ENCODE measurements at regions not wholly inside any gene's neighbourhood (a gene's known extent, or its start where the extent isn't known, plus 50 kb on each side); places are given as distances from the start of the nearest gene placed in this dataset.

- POLR2A ChIA-PET, result no interaction called here
- DNase-seq (no peak), ATAC-seq (ENCODE audit: low read depth) (no peak)
- Mint-ChIP-seq H3K27ac (no peak overlapping the region), H3K27me3 (peaks cover 14% of the 10 kb centered on the region), H3K9me3 (no peaks in the 10 kb centered on the region), H3K36me3 (no peaks in the 10 kb centered on the region), H3K4me3 (no peak overlapping the region), H3K4me1 (no peaks in the 10 kb centered on the region)
Observed at GRCh38 chr9:99425923-99426842, 204.1 kb downstream of the SEC61B start.

GRCh38 chr9:99427260-99427659, 205.2 kb downstream of the SEC61B start:
- ATAC-seq (ENCODE audit: low read depth), result no peak
- no peak for DNase-seq
- POLR2A ChIA-PET, result no interaction called here
- Mint-ChIP-seq H3K27ac (no peak overlapping the region), H3K27me3 (peaks cover 14% of the 10 kb centered on the region), H3K36me3 (no peaks in the 10 kb centered on the region), H3K9me3 (no peaks in the 10 kb centered on the region), H3K4me3 (no peak overlapping the region), H3K4me1 (no peaks in the 10 kb centered on the region)

GRCh38 chr9:99430301-99430700, 208.2 kb downstream of the SEC61B start:
- Mint-ChIP-seq H3K4me1 (peaks cover 15% of the 10 kb centered on the region), H3K27ac (no peak overlapping the region), H3K36me3 (no peaks in the 10 kb centered on the region), H3K27me3 (peaks cover 12% of the 10 kb centered on the region), H3K4me3 (no peak overlapping the region), H3K9me3 (no peaks in the 10 kb centered on the region)
- DNase-seq (no peak), ATAC-seq (ENCODE audit: low read depth) (no peak)
- POLR2A ChIA-PET, result no interaction called here

DNA sequence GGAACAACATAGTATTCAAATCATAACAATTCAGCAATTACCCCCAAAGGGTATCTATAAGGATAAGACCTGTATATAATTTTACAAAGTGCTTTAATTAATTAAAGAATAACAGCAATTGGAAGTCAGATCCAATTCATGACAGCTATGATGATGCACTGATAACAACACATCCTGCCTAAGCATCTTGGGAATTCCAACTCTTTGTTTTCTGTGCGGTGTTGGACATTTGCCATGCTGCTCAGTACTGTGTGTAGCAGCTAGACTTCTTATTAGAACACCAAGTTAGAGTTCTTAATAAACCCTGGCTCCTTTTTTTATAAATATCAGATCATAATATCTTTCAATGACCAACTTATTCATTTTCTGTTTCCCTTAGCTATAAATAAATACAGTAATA, 209.0 kb downstream of the SEC61B start:
- DNase-seq (no peak), ATAC-seq (ENCODE audit: low read depth) (no peak)
- Mint-ChIP-seq H3K9me3 (no peaks in the 10 kb centered on the region), H3K27me3 (peaks cover 12% of the 10 kb centered on the region), H3K4me1 (peaks cover 15% of the 10 kb centered on the region), H3K4me3 (no peak overlapping the region), H3K36me3 (no peaks in the 10 kb centered on the region), H3K27ac (no peak overlapping the region)
- POLR2A ChIA-PET, result no interaction called here

- Mint-ChIP-seq H3K27me3 (peaks cover 6% of the 10 kb centered on the region), H3K4me1 (peaks cover 16% of the 10 kb centered on the region), H3K36me3 (no peaks in the 10 kb centered on the region), H3K4me3 (no peak overlapping the region), H3K27ac (no peak overlapping the region), H3K9me3 (no peaks in the 10 kb centered on the region)
- POLR2A ChIA-PET, result no interaction called here
- ATAC-seq (ENCODE audit: low read depth) (no peak), DNase-seq (no peak)
Observed at GRCh38 chr9:99432075-99432474, 210.0 kb downstream of the SEC61B start.

DNA sequence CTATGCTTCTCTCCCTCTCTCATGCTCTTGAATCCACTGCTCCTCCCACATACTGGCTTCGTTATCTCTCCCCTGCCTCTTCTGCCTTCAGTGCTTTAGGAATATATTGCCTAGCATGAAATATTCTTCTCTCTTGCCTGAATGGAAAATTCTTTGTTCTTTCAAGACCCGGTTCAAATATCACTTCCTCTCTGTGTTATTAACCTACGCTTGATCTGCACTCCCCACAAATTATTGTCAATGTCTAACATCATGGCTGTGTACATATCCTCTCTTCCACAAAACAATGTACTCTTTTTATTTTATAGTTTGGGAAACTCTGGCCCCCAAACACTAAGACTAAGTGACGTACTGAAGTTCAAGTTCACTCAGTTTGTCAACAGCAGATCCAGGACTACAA, 211.0 kb downstream of the SEC61B start:
- Mint-ChIP-seq H3K36me3 (no peaks in the 10 kb centered on the region), H3K9me3 (no peaks in the 10 kb centered on the region), H3K4me1 (peaks cover 19% of the 10 kb centered on the region), H3K27me3 (no peaks in the 10 kb centered on the region), H3K27ac (peak overlapping the region; percentile 71), H3K4me3 (no peak overlapping the region)
- POLR2A ChIA-PET, result no interaction called here
- ATAC-seq (ENCODE audit: low read depth) (no peak), DNase-seq (no peak)

DNA sequence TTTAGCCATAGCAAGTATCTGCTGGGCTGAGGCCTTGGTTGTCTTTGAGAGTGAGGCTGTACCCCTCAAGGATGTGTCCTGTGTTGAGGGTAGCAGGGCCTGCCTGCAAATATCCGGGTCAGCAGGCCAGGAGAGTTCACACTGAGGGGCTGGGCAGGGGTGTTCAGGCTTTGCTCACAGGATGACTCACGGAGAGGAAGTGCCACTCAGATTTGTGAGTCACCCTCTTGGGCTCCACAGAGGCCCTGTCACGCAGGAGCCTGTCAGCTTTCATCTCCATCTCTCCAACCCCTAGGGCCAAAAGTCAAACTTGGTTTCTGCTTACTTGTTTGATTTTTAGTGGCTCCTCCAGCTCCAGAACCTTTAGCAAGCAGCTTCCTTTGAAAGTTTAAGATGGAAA, 211.5 kb downstream of the SEC61B start:
- POLR2A ChIA-PET, result no interaction called here
- no peaks in the 10 kb centered on the region for H3K36me3 Mint-ChIP-seq
- ATAC-seq (ENCODE audit: low read depth), result peak; percentile 100
- no peaks in the 10 kb centered on the region for H3K9me3 Mint-ChIP-seq
- DNase-seq, result peak; percentile 45
- H3K27ac Mint-ChIP-seq, result peak overlapping the region; percentile 71
- peak overlapping the region; percentile 15 for H3K4me3 Mint-ChIP-seq
- H3K4me1 Mint-ChIP-seq, result peaks cover 19% of the 10 kb centered on the region
- no peaks in the 10 kb centered on the region for H3K27me3 Mint-ChIP-seq

DNA sequence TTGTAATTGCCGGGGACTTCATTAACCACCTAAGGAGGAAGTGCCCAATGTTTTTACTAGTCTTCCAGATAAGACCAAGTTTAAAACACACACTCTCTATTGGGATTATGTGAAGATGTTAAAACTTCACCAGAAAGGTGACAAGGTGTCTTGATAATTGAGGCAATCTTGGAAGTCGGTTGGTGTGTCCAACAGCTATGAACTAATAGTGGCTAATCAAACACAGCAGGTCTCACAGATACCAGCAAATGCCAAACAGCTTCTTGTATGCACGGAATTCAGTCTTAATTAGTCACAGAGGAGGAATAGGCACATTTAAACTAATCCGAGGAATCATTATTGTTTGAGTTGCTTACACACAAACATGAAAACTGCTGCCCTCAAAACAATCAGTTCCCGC, 214.5 kb downstream of the SEC61B start:
- peaks cover 2% of the 10 kb centered on the region for H3K36me3 Mint-ChIP-seq
- H3K4me3 Mint-ChIP-seq, result no peak overlapping the region
- no peaks in the 10 kb centered on the region for H3K27me3 Mint-ChIP-seq
- DNase-seq, result no peak
- no peak overlapping the region for H3K27ac Mint-ChIP-seq
- H3K9me3 Mint-ChIP-seq, result peaks cover 2% of the 10 kb centered on the region
- H3K4me1 Mint-ChIP-seq, result peaks cover 21% of the 10 kb centered on the region
- POLR2A ChIA-PET, result no interaction called here
- no peak for ATAC-seq (ENCODE audit: low read depth)

- no peak for DNase-seq
- Mint-ChIP-seq H3K27ac (no peak overlapping the region), H3K4me3 (no peak overlapping the region), H3K27me3 (peaks cover under 1% of the 10 kb centered on the region), H3K4me1 (peaks cover 21% of the 10 kb centered on the region), H3K36me3 (peaks cover 2% of the 10 kb centered on the region), H3K9me3 (peaks cover 2% of the 10 kb centered on the region)
- POLR2A ChIA-PET, result no interaction called here
- no peak for ATAC-seq (ENCODE audit: low read depth)
Observed at GRCh38 chr9:99437145-99437544, 215.1 kb downstream of the SEC61B start.

DNA sequence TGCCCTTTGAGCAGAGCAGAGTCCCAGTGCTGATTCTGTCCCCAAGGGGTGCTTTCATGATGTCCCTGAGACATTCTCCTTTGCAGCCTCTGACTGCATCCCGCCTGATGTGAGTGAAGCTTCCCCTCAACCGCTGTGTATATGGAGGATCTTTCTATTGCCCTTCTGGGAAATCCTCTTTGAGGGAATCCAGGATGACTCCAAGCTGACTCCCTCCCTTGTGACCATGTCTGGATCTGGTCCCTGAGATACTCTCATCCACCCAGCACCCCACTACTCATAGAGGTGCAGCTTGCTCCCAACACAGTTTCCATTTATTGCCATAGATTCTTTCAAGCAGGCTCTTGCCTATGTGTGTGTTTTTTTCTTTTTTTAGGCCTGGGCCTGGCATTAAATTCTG, 216.5 kb downstream of the SEC61B start:
- no peak overlapping the region for H3K4me3 Mint-ChIP-seq
- H3K27ac Mint-ChIP-seq, result peak overlapping the region; percentile 15
- DNase-seq, result no peak
- H3K4me1 Mint-ChIP-seq, result peaks cover 14% of the 10 kb centered on the region
- POLR2A ChIA-PET, result no interaction called here
- H3K36me3 Mint-ChIP-seq, result peaks cover 2% of the 10 kb centered on the region
- peaks cover 9% of the 10 kb centered on the region for H3K27me3 Mint-ChIP-seq
- ATAC-seq (ENCODE audit: low read depth), result no peak
- peaks cover 2% of the 10 kb centered on the region for H3K9me3 Mint-ChIP-seq

DNA sequence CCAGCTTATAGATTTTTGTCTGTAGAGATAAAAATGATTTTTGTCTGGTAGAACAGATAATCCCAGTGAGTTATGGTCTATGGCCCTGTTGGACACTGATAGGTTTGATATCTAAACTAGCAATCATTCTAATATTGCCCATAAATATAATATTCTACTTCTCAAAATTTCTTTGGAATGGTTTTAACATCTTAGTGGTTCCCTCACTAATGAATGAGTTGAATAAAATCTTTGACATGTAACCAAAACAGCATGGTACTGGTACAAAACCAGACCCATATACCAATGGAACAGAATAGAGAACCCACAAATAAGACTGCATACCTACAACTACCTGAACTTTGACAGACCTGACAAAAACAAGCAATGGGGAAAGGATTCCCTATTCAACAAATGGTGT, 219.7 kb downstream of the SEC61B start:
- Mint-ChIP-seq H3K36me3 (peaks cover 3% of the 10 kb centered on the region), H3K27me3 (peaks cover 23% of the 10 kb centered on the region), H3K4me3 (no peak overlapping the region), H3K4me1 (peaks cover 5% of the 10 kb centered on the region), H3K9me3 (peaks cover 2% of the 10 kb centered on the region), H3K27ac (no peak overlapping the region)
- POLR2A ChIA-PET, result no interaction called here
- ATAC-seq (ENCODE audit: low read depth) (no peak), DNase-seq (no peak)

DNA sequence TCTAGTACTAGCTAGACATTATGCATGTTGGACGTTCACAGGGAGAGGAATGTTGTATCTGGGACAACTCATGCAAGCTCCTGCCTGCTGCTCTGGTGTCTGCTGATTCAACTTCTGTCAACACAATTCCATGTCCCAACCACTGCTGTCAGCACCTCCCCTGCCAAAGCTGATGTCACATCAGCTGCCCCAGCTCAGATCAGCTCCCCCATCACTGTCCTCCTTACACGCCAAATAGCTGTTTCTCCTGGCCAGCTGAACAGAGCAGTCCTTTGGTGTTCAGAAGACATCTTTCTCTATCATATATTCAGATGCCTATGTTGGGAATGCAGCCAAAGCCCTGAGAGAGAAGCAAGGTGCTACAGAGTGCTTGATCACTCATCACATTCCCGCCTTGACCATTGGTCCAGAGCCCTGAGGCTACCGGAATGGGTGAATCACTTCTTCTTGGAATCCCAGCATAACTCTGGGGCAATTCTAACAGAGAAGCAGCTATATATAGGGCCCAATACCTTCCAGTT, 223.3 kb downstream of the SEC61B start:
- ATAC-seq (ENCODE audit: low read depth), result no peak
- Mint-ChIP-seq H3K4me3 (no peak overlapping the region), H3K27me3 (peaks cover 45% of the 10 kb centered on the region), H3K36me3 (peaks cover 1% of the 10 kb centered on the region), H3K27ac (no peak overlapping the region), H3K4me1 (no peaks in the 10 kb centered on the region), H3K9me3 (no peaks in the 10 kb centered on the region)
- POLR2A ChIA-PET, result no interaction called here
- no peak for DNase-seq

DNA sequence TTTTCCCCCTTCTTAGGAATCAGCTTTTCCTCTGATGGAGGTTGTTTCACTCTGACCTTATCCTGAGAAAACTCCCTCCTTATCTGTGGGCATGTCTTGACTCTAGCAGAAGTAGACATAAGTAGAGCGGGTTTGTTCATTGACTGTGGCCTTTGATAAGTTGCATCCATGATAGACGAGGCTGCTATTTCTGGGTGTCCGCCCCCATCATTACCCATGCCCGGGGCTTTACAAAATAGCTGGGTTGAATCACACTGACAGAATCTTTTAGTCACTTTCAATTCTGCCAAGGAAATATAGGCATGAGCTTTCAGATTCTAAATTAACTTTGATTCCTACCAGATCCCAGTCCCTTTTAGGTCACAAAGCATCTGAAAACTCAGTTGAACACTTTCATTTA, 223.8 kb downstream of the SEC61B start:
- DNase-seq (no peak), ATAC-seq (ENCODE audit: low read depth) (no peak)
- POLR2A ChIA-PET, result interaction anchor here (0.7 kb wide), 1 partner anchor 397 kb away, joined by 10 read pairs; no protein-coding TSS in a partner anchor
- H3K4me1 Mint-ChIP-seq, result no peaks in the 10 kb centered on the region
- H3K27ac Mint-ChIP-seq, result no peak overlapping the region
- H3K4me3 Mint-ChIP-seq, result no peak overlapping the region
- peaks cover 45% of the 10 kb centered on the region for H3K27me3 Mint-ChIP-seq
- no peaks in the 10 kb centered on the region for H3K9me3 Mint-ChIP-seq
- peaks cover 1% of the 10 kb centered on the region for H3K36me3 Mint-ChIP-seq

- DNase-seq (no peak), ATAC-seq (ENCODE audit: low read depth) (no peak)
- peaks cover 44% of the 10 kb centered on the region for H3K27me3 Mint-ChIP-seq
- no peak overlapping the region for H3K27ac Mint-ChIP-seq
- no peaks in the 10 kb centered on the region for H3K4me1 Mint-ChIP-seq
- no peak overlapping the region for H3K4me3 Mint-ChIP-seq
- no peaks in the 10 kb centered on the region for H3K9me3 Mint-ChIP-seq
- peaks cover 1% of the 10 kb centered on the region for H3K36me3 Mint-ChIP-seq
- POLR2A ChIA-PET, result no interaction called here
Observed at GRCh38 chr9:99447951-99448350, 225.9 kb downstream of the SEC61B start.
